ENCODE measurements at regions not wholly inside any gene's neighbourhood (a gene's known extent, or its start where the extent isn't known, plus 50 kb on each side); places are given as distances from the start of the nearest gene placed in this dataset.

DNA sequence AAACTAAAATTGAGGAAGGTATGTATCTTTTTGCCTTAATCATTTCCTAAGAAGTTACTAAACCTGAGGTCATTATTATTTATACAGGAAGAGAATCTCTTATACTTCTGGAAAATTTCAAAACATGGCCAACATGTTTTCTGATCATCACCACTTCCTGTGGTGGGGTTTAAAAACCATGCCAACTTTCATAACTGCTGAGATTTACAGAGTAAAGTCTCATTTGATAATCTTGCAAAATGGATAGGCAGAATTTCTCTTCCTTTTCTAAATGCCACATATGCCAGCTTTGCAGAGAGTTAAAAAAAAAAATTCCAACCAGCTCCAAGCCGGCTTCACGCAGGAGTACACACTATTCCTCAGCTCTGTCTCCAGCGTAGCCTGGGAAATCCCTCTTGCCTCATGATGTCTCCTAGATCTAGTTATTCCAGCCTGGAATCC, 124.3 kb upstream of the SPRED1 start:
- no peak for TF ChIP-seq GATA2 (IDR thresholded peaks at IDR 0.05; ENCODE audit: low read depth, low read length)
- TF ChIP-seq GATA3 (IDR thresholded peaks at IDR 0.05; ENCODE audit: low read depth, low read length) = no peak
